Skeletal muscle tissue (tissue), 3 donors: ENCODE measurements at regions not wholly inside any gene's neighbourhood (a gene's known extent, or its start where the extent isn't known, plus 50 kb on each side); places are given as distances from the start of the nearest gene placed in this dataset.

Experiments used
- H3K27ac ChIP-seq: one replicate; pipeline ENCODE4 v1.7.0; 2013; ENCODE audit warnings: mild to moderate bottlenecking, low read depth, low read length, inconsistent platforms
- H3K27me3 ChIP-seq, 3 donors: one replicate each; pipeline ENCODE4 v1.7.0; 2013; ENCODE audit warnings: low read length in 3 of 3; ENCODE audit not compliant: control insufficient read depth in 3 of 3, insufficient read depth in 3 of 3
- H3K36me3 ChIP-seq, 3 donors: one replicate each; pipeline ENCODE4 v1.7.0; 2013; ENCODE audit warnings: low read length in 3 of 3; ENCODE audit not compliant: control insufficient read depth in 3 of 3, insufficient read depth in 3 of 3
- H3K4me1 ChIP-seq, 3 donors: one replicate each; pipeline ENCODE4 v1.7.0; 2013; ENCODE audit warnings: low read length in 3 of 3, mild to moderate bottlenecking in 3 of 3; ENCODE audit not compliant: control insufficient read depth in 3 of 3, insufficient read depth in 3 of 3
- H3K4me3 ChIP-seq, 3 donors: one replicate each; pipeline ENCODE4 v1.7.0; 2013; ENCODE audit warnings: low read length in 3 of 3
- H3K9ac ChIP-seq, 3 donors: one replicate each; pipeline ENCODE4 v1.7.0; 2013; ENCODE audit warnings: low read length in 3 of 3, mild to moderate bottlenecking in 3 of 3, moderate library complexity in 2 of 3, low read depth in 1 of 3
- H3K9me3 ChIP-seq, 3 donors: one replicate each; pipeline ENCODE4 v1.7.0; 2013; ENCODE audit warnings: low read length in 3 of 3; ENCODE audit not compliant: control insufficient read depth in 3 of 3
- donor health status: Osteomylitis.

DNA sequence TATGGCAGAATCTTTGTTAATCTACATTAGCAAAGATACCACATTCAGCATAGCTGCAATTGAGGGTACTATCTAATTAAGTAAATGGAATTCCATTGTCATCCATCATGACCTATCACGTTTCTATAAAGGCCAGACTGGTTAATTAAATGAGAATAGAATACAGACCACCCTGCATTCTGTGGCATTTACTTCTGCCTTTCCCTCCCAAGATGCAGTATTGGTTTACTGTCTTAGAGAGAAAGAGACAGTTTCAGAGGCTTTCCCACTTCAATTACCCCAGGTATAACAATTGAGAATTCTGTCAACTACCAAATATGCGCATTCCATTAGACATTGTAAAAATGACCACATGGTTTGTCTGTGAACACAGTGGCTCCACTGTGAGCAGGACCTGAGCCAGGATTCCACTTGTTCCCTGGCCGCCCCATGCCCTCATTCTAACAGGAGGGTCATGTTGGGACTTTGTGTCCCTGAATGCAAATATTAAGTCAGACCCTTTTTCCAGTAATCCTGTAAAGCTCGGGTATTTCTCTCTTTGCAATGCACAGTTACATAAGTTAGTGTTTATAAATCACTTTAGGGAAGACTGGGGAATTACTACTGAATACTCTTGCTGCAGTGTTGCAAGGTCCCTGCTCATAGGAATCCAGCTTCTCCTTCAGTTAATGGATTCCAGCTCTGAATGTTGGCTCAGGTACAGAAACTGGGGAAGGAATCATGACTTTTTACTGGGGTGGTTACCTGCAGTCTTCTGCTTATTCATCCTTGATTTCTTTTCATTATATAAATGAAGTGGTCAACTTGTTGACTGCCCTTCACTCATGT, 261.0 kb downstream of the PDGFC start:
- Histone ChIP-seq H3K4me3 (no peak overlapping the region), H3K9me3 (no peaks in the 10 kb centered on the region), H3K36me3 (no peaks in the 10 kb centered on the region), H3K27me3 (no peaks in the 10 kb centered on the region), H3K27ac (no peak overlapping the region), H3K4me1 (no peaks in the 10 kb centered on the region), H3K9ac (no peak overlapping the region)

GRCh38 chr4:156705311-156705710, 266.3 kb downstream of the PDGFC start:
- no peaks in the 10 kb centered on the region for H3K9me3 ChIP-seq
- H3K4me3 ChIP-seq = no peak overlapping the region
- no peaks in the 10 kb centered on the region for H3K27me3 ChIP-seq
- H3K36me3 ChIP-seq = no peaks in the 10 kb centered on the region
- no peaks in the 10 kb centered on the region for H3K4me1 ChIP-seq
- H3K9ac ChIP-seq = no peak overlapping the region
- no peak overlapping the region for H3K27ac ChIP-seq

DNA sequence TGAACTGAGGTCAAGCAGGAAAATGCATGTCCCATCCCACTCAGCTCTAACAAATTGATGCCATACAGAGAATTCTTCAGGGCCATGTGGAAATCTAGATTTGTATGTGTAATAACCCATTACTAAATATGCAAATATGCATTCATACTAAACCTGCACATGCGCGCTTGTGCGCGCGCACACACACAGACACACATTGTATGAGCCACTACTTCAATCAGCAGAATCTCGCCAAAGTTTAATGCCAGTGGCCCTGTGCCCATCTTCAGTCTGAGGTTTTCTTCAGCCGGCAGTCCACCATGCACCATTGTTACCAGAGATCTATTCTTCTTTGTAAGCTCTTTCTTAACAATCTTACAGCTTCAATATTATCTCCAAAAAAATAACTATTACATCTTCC, 276.4 kb downstream of the PDGFC start:
- Histone ChIP-seq H3K4me1 (no peaks in the 10 kb centered on the region), H3K27me3 (no peaks in the 10 kb centered on the region), H3K27ac (no peak overlapping the region), H3K4me3 (no peak overlapping the region), H3K36me3 (no peaks in the 10 kb centered on the region), H3K9ac (no peak overlapping the region), H3K9me3 (no peaks in the 10 kb centered on the region)

DNA sequence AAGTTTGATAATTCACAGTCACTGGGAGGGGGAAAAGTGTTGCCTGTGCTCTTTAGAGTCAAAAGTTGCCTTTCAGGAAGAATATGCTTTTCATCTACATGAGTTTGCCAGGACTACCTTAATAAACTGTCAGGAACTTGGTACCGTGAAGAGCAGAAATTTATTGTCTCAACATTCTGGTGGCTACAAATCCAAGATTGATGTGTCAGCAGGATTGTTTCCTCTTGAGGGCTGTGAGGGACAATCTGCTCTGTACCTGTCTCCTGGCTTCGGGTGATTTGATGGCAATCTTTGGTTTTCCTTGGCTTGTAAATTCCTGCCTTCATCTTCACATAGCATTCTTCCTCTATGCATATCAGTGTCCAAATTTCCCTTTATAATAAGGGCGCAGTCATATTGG, 277.2 kb downstream of the PDGFC start:
- H3K4me3 ChIP-seq = no peak overlapping the region
- no peaks in the 10 kb centered on the region for H3K36me3 ChIP-seq
- no peaks in the 10 kb centered on the region for H3K9me3 ChIP-seq
- H3K4me1 ChIP-seq = no peaks in the 10 kb centered on the region
- no peak overlapping the region for H3K27ac ChIP-seq
- H3K27me3 ChIP-seq = no peaks in the 10 kb centered on the region
- H3K9ac ChIP-seq = no peak overlapping the region

- Histone ChIP-seq H3K27ac (no peak overlapping the region), H3K9ac (no peak overlapping the region), H3K9me3 (no peaks in the 10 kb centered on the region)
Measured at GRCh38 chr4:156693557-156693956, 278.0 kb downstream of the PDGFC start.

GRCh38 chr4:156692016-156692415, 279.6 kb downstream of the PDGFC start:
- H3K4me3 ChIP-seq = no peak overlapping the region
- H3K27me3 ChIP-seq = no peaks in the 10 kb centered on the region
- no peak overlapping the region for H3K9ac ChIP-seq
- no peaks in the 10 kb centered on the region for H3K4me1 ChIP-seq
- H3K27ac ChIP-seq = no peak overlapping the region
- no peaks in the 10 kb centered on the region for H3K9me3 ChIP-seq
- H3K36me3 ChIP-seq = no peaks in the 10 kb centered on the region

More at GRCh38 chr4:156693557-156693956, 278.0 kb downstream of the PDGFC start:
- Histone ChIP-seq H3K27me3 (no peaks in the 10 kb centered on the region), H3K4me3 (no peak overlapping the region), H3K4me1 (no peaks in the 10 kb centered on the region), H3K36me3 (no peaks in the 10 kb centered on the region)

DNA sequence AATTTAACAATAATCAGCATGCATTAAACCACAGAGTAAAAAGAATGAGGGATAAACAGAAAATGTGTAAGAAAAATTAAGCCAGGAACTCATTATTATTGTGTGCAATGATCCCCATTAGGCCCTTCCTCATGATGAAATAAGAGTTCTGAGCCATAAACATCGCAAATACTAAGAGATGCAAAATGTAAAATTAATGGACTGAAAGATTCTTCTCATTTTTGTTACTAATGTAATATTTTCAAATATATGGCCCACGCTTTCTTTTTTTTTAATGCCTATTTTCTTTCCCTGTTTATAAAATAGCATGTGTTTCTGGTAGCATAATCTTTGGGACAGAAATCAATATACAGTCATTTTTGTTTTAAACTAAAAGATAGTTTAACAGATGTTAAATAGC, 281.0 kb downstream of the PDGFC start:
- H3K27ac ChIP-seq = no peak overlapping the region
- no peak overlapping the region for H3K4me3 ChIP-seq
- no peak overlapping the region for H3K9ac ChIP-seq
- peaks cover 0 to 5% (median 1%) of the 10 kb centered on the region in 3 donors for H3K4me1 ChIP-seq
- no peaks in the 10 kb centered on the region for H3K36me3 ChIP-seq
- H3K9me3 ChIP-seq = no peaks in the 10 kb centered on the region
- H3K27me3 ChIP-seq = no peaks in the 10 kb centered on the region

DNA sequence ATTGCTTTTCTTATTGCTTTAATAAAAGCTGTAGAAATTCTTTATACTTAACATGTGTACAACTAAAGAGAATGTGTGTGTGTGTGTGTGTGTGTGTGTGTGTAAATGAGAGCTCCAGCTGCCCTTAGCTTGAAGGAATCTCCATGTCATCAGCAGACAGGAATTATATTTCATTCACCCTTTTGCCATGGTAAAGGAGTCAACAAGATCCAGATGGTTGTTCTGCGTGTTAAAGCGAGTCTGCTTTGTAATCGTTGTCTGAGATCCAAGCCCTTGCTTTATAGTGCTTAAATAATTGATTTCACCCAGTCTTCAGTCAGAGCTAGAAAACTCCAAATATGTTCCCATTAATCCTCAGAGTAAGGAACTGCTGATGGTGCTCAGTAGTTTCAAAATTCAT, 285.5 kb downstream of the PDGFC start:
- H3K27me3 ChIP-seq = no peaks in the 10 kb centered on the region
- H3K4me3 ChIP-seq = no peak overlapping the region
- no peak overlapping the region for H3K27ac ChIP-seq
- H3K4me1 ChIP-seq = peaks cover 0 to 5% (median 3%) of the 10 kb centered on the region in 3 donors
- no peaks in the 10 kb centered on the region for H3K9me3 ChIP-seq
- no peaks in the 10 kb centered on the region for H3K36me3 ChIP-seq
- no peak overlapping the region for H3K9ac ChIP-seq

DNA sequence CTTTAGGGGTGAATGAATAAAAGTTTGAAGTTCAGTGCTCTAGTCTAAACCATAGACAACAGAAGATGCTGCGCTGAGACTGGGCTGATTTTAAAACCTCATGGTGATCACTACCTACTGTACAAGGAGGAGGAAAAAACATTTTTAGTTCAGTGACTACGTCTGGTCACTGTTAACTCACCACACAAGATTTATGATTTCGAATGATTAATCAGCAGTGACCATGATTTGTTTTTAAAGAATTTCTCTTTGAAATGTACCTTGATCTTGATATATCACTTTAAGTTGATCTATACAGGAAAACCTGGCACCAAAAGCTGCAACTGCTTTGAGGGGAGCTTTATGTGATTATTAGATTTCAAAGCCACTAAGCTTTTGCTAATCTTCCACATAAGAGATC, 286.3 kb downstream of the PDGFC start:
- Histone ChIP-seq H3K27ac (no peak overlapping the region), H3K27me3 (no peaks in the 10 kb centered on the region), H3K36me3 (no peaks in the 10 kb centered on the region), H3K9ac (no peak overlapping the region), H3K4me1 (peaks cover 0 to 5% (median 3%) of the 10 kb centered on the region in 3 donors), H3K9me3 (no peaks in the 10 kb centered on the region), H3K4me3 (no peak overlapping the region)

GRCh38 chr4:156677656-156678055, 293.9 kb downstream of the PDGFC start:
- H3K9ac ChIP-seq = no peak overlapping the region
- no peak overlapping the region for H3K4me3 ChIP-seq
- H3K27me3 ChIP-seq = no peaks in the 10 kb centered on the region
- H3K4me1 ChIP-seq = no peaks in the 10 kb centered on the region
- no peak overlapping the region for H3K27ac ChIP-seq
- H3K9me3 ChIP-seq = no peaks in the 10 kb centered on the region
- H3K36me3 ChIP-seq = no peaks in the 10 kb centered on the region
